Nephron progenitor cell (in vitro differentiated cells): ENCODE measurements at regions not wholly inside any gene's neighbourhood (a gene's known extent, or its start where the extent isn't known, plus 50 kb on each side); places are given as distances from the start of the nearest gene placed in this dataset.

ENCODE experiments used
- DNase-seq: peaks from one replicate; pipeline ENCODE4 v3.0.0; 2021
- H3K27ac Mint-ChIP-seq: 2 replicates; pipeline ENCODE4 v1.8.0; 2021; ENCODE audit warnings: mild to moderate bottlenecking, moderate library complexity, mixed read lengths
- H3K27me3 Mint-ChIP-seq: 2 replicates; pipeline ENCODE4 v1.8.0; 2021; ENCODE audit warnings: mild to moderate bottlenecking, low read depth, mixed read lengths; ENCODE audit not compliant: poor library complexity
- H3K36me3 Mint-ChIP-seq: 2 replicates; pipeline ENCODE4 v1.8.0; 2021; ENCODE audit warnings: low read depth, mixed read lengths
- H3K4me1 Mint-ChIP-seq: 2 replicates; pipeline ENCODE4 v1.8.0; 2021; ENCODE audit warnings: mixed read lengths
- H3K4me3 Mint-ChIP-seq: 2 replicates; pipeline ENCODE4 v1.8.0; 2021; ENCODE audit warnings: mild to moderate bottlenecking, moderate library complexity, mixed read lengths
- H3K9me3 Mint-ChIP-seq: 2 replicates; pipeline ENCODE4 v1.8.0; 2021; ENCODE audit warnings: mild to moderate bottlenecking, moderate library complexity, mixed read lengths
- TF ChIP-seq, protein P1 (sequence below): fragments of 200-600 bp; sonication (generic); IDR thresholded peaks from 2 replicates; pipeline ENCODE4 v1.5.0; 2021; ENCODE audit warnings: antibody characterized with exemption

DNA sequence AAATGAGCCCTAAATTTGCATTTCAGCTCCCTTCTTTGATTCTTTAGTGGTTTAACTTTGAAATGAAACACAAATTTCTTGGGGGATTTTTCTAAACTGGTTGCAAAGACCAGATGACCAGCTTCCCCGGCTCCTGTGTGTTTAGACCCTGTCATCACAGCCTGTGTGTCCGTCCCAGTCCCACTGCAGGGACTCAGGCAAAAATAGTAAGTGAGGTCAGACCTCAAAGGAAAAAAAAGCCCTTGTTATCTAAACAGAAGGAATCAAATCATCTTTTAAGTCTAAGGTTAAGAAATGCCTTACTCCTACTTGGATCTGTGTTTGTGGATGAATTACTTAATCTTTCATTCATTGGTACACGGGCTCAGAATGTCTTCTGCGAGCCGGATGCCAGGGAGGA lies 423.7 kb downstream of the LPIN1 start:
- Mint-ChIP-seq H3K27ac (peak overlapping the region; percentile 44), H3K4me1 (peaks cover 33% of the 10 kb centered on the region), H3K9me3 (no peaks in the 10 kb centered on the region), H3K27me3 (peaks cover 2% of the 10 kb centered on the region), H3K4me3 (no peak overlapping the region), H3K36me3 (no peaks in the 10 kb centered on the region)
- DNase-seq: no peak
- TF ChIP-seq, protein P1, sequence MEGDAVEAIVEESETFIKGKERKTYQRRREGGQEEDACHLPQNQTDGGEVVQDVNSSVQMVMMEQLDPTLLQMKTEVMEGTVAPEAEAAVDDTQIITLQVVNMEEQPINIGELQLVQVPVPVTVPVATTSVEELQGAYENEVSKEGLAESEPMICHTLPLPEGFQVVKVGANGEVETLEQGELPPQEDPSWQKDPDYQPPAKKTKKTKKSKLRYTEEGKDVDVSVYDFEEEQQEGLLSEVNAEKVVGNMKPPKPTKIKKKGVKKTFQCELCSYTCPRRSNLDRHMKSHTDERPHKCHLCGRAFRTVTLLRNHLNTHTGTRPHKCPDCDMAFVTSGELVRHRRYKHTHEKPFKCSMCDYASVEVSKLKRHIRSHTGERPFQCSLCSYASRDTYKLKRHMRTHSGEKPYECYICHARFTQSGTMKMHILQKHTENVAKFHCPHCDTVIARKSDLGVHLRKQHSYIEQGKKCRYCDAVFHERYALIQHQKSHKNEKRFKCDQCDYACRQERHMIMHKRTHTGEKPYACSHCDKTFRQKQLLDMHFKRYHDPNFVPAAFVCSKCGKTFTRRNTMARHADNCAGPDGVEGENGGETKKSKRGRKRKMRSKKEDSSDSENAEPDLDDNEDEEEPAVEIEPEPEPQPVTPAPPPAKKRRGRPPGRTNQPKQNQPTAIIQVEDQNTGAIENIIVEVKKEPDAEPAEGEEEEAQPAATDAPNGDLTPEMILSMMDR: no peak

DNA sequence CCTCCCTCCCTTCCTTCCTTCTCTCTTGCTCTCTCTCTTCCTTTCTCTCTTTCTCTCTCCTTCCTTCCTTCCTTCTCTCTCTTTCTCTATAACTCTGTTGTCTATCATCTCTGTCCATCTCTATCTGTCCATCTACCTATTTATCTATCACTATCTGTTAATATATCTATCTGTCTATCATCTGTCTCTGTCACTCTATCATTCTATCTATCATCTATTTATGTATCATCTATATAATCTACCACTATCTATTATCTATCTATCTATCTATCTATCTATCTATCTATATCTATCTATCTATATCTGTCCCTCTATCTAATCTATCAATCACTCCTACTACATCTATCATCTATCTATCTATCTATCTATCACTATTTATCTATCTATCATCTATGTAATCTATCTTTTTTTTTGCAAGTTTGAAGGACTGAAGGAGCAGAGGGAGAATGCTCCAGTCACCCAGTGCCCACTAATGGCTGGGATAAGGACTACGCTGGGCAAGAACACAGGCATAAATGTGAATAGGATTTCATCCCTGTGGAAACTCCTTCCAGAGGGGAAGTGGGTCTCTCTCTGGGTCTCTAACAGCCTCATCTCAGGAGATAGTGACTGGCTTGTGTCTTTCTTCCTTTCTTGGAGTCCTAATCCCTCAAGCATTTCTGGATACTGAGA lies 427.0 kb downstream of the LPIN1 start:
- Mint-ChIP-seq H3K4me3 (no peak overlapping the region), H3K36me3 (no peaks in the 10 kb centered on the region), H3K27ac (no peak overlapping the region), H3K27me3 (no peaks in the 10 kb centered on the region), H3K4me1 (peaks cover 50% of the 10 kb centered on the region), H3K9me3 (no peaks in the 10 kb centered on the region)
- TF ChIP-seq, protein P1: no peak
- DNase-seq: no peak

GRCh38 chr2:12173943-12174340 lies 427.5 kb downstream of the LPIN1 start:
- H3K27me3 Mint-ChIP-seq: no peaks in the 10 kb centered on the region
- DNase-seq: no peak
- TF ChIP-seq, protein P1: no peak
- H3K4me3 Mint-ChIP-seq: no peak overlapping the region
- no peaks in the 10 kb centered on the region for H3K36me3 Mint-ChIP-seq
- H3K27ac Mint-ChIP-seq: no peak overlapping the region
- no peaks in the 10 kb centered on the region for H3K9me3 Mint-ChIP-seq
- H3K4me1 Mint-ChIP-seq: peaks cover 45% of the 10 kb centered on the region

- Mint-ChIP-seq H3K9me3 (no peaks in the 10 kb centered on the region), H3K4me1 (peaks cover 31% of the 10 kb centered on the region)
Observed at GRCh38 chr2:12175323-12175722, 428.9 kb downstream of the LPIN1 start.

DNA sequence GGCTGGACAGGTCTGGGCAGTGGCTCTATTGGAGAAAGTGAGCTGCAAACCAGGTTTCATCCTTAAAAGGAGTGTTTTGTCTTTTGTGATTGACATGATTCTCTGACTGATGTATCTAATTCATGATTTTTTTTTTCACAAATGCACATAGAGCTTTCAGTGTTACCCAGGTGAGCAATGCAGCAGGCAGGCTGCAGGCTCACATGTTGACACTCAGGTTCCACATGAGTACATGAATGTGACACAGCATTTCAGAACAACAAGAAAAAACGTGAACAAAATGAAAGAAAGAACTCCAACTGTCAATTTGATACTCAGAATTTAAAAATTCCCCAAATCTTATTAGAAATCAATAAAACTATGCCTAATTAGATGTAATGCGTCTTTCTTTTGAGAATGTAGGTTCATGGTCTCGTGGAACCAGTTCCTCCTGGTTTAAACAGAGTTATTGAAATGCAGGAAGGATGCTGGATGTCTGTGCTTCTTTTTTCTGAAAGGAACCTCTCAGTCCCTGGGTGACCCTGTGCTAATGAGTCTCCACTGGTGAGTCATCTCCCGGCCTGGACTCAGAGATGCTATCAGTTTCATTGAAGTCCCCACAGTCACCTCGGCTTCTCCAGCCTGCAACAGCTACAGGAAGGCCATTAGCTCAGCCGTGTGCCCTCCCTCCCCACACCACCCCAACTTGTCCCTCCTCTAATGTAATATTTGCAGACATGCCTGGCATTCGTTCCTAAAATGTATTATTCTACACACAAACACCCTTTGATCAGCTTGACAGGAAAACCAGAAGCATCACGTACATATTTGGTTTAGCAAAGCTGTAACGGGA lies 430.4 kb downstream of the LPIN1 start:
- Mint-ChIP-seq H3K36me3 (no peaks in the 10 kb centered on the region), H3K9me3 (no peaks in the 10 kb centered on the region), H3K27ac (no peak overlapping the region), H3K4me1 (peaks cover 30% of the 10 kb centered on the region), H3K27me3 (no peaks in the 10 kb centered on the region), H3K4me3 (no peak overlapping the region)
- no peak for DNase-seq
- TF ChIP-seq, protein P1: no peak

More at GRCh38 chr2:12175323-12175722, 428.9 kb downstream of the LPIN1 start:
- no peak for DNase-seq
- Mint-ChIP-seq H3K27ac (peak overlapping the region; percentile 1), H3K4me3 (no peak overlapping the region), H3K36me3 (no peaks in the 10 kb centered on the region), H3K27me3 (no peaks in the 10 kb centered on the region)
- TF ChIP-seq, protein P1: no peak
